ENCODE measurements at regions not wholly inside any gene's neighbourhood (a gene's known extent, or its start where the extent isn't known, plus 50 kb on each side); places are given as distances from the start of the nearest gene placed in this dataset.
"Not testable (repeated sequence)": the region's sequence is repeated elsewhere in the genome, so short reads cannot be mapped to it uniquely, and the experiment has no call there.

GRCh38 chr5:94102849-94103248 lies 361.4 kb upstream of the POU5F2 start:
- DNase-seq (ENCODE audit: low read depth), result no peak

GRCh38 chr5:94097384-94097783 lies 356.0 kb upstream of the POU5F2 start:
- not testable (repeated sequence) for DNase-seq (ENCODE audit: low read depth)

GRCh38 chr5:94094793-94095441 lies 353.5 kb upstream of the POU5F2 start:
- DNase-seq (ENCODE audit: low read depth), result peak; percentile 33

- DNase-seq (ENCODE audit: low read depth), result no peak
These were observed 351.9 kb upstream of the POU5F2 start for GRCh38 chr5:94093300-94093699.

GRCh38 chr5:94086635-94087034 lies 345.2 kb upstream of the POU5F2 start:
- DNase-seq (ENCODE audit: low read depth), result not testable (repeated sequence)

- no peak for DNase-seq (ENCODE audit: low read depth)
These were observed 344.8 kb upstream of the POU5F2 start for GRCh38 chr5:94086194-94086593.

GRCh38 chr5:94082405-94082804 lies 341.0 kb upstream of the POU5F2 start:
- DNase-seq (ENCODE audit: low read depth), result no peak

- no peak for DNase-seq (ENCODE audit: low read depth)
These were observed 339.7 kb upstream of the POU5F2 start for GRCh38 chr5:94081088-94081487.

GRCh38 chr5:94080390-94080789 lies 339.0 kb upstream of the POU5F2 start:
- DNase-seq (ENCODE audit: low read depth), result no peak

GRCh38 chr5:94072116-94072515 lies 330.7 kb upstream of the POU5F2 start:
- DNase-seq (ENCODE audit: low read depth), result peak; percentile 1

GRCh38 chr5:94066437-94067207 lies 325.2 kb upstream of the POU5F2 start:
- no peak for DNase-seq (ENCODE audit: low read depth)

- DNase-seq (ENCODE audit: low read depth), result no peak
These were observed 322.6 kb upstream of the POU5F2 start for GRCh38 chr5:94064025-94064424.

GRCh38 chr5:94057655-94058054 lies 316.3 kb upstream of the POU5F2 start:
- DNase-seq (ENCODE audit: low read depth), result no peak

- no peak for DNase-seq (ENCODE audit: low read depth)
These were observed 315.8 kb upstream of the POU5F2 start for GRCh38 chr5:94057217-94057616.

GRCh38 chr5:94049307-94049922 lies 308.0 kb upstream of the POU5F2 start:
- DNase-seq (ENCODE audit: low read depth), result not testable (repeated sequence)

- no peak for DNase-seq (ENCODE audit: low read depth)
These were observed 304.7 kb upstream of the POU5F2 start for GRCh38 chr5:94045839-94046782.

- DNase-seq (ENCODE audit: low read depth), result no peak
These were observed 301.9 kb upstream of the POU5F2 start for GRCh38 chr5:94043311-94043710.

- DNase-seq (ENCODE audit: low read depth), result no peak
These were observed 299.3 kb upstream of the POU5F2 start for GRCh38 chr5:94040591-94041148.

- no peak for DNase-seq (ENCODE audit: low read depth)
These were observed 297.7 kb upstream of the POU5F2 start for GRCh38 chr5:94039101-94039500.

GRCh38 chr5:94031631-94032030 lies 290.2 kb upstream of the POU5F2 start:
- DNase-seq (ENCODE audit: low read depth), result peak; percentile 3

- DNase-seq (ENCODE audit: low read depth), result no peak
These were observed 286.6 kb upstream of the POU5F2 start for GRCh38 chr5:94028001-94028400.

GRCh38 chr5:94027145-94027544 lies 285.7 kb upstream of the POU5F2 start:
- DNase-seq (ENCODE audit: low read depth), result no peak

Data from RPMI7951 (cell line).